Stimulated activated CD8-positive, alpha-beta memory T cell treated with anti-CD3 and anti-CD28 coated beads, Interleukin-12 subunit alpha, Interleukin-12 subunit beta, amount 100 ng/mL, for 24 hours (primary cell): ENCODE measurements at regions not wholly inside any gene's neighbourhood (a gene's known extent, or its start where the extent isn't known, plus 50 kb on each side); places are given as distances from the start of the nearest gene placed in this dataset.

Experiments
- DNase-seq: peaks from one replicate; pipeline ENCODE4 v3.0.0-alpha.2; 2020; ENCODE audit errors: extremely low read depth

GRCh38 chr5:99138911-99139310 lies 210.1 kb upstream of the CHD1 start:
- no peak for DNase-seq

GRCh38 chr5:99133921-99134320 lies 205.1 kb upstream of the CHD1 start:
- no peak for DNase-seq

GRCh38 chr5:99129768-99130501 lies 201.1 kb upstream of the CHD1 start:
- DNase-seq = no peak

- no peak for DNase-seq
Measured at GRCh38 chr5:99122976-99123375, 194.2 kb upstream of the CHD1 start.

GRCh38 chr5:99119326-99119725 lies 190.5 kb upstream of the CHD1 start:
- no peak for DNase-seq

- DNase-seq = no peak
Measured at GRCh38 chr5:99116526-99116925, 187.7 kb upstream of the CHD1 start.

- no peak for DNase-seq
Measured at GRCh38 chr5:99109894-99110293, 181.1 kb upstream of the CHD1 start.

- DNase-seq = no peak
Measured at GRCh38 chr5:99105216-99105615, 176.4 kb upstream of the CHD1 start.

GRCh38 chr5:99104538-99105132 lies 175.8 kb upstream of the CHD1 start:
- DNase-seq = no peak

GRCh38 chr5:99102073-99102697 lies 173.4 kb upstream of the CHD1 start:
- no peak for DNase-seq

- no peak for DNase-seq
Measured at GRCh38 chr5:99099691-99100090, 170.9 kb upstream of the CHD1 start.

GRCh38 chr5:99089822-99090549 lies 161.2 kb upstream of the CHD1 start:
- DNase-seq = no peak

GRCh38 chr5:99088309-99088708 lies 159.5 kb upstream of the CHD1 start:
- no peak for DNase-seq

GRCh38 chr5:99083197-99083596 lies 154.4 kb upstream of the CHD1 start:
- no peak for DNase-seq

- no peak for DNase-seq
Measured at GRCh38 chr5:99081711-99082110, 152.9 kb upstream of the CHD1 start.

- DNase-seq = no peak
Measured at GRCh38 chr5:99076723-99077640, 148.2 kb upstream of the CHD1 start.

GRCh38 chr5:99072846-99073245 lies 144.0 kb upstream of the CHD1 start:
- DNase-seq = no peak

GRCh38 chr5:99070822-99071221 lies 142.0 kb upstream of the CHD1 start:
- no peak for DNase-seq

- DNase-seq = no peak
Measured at GRCh38 chr5:99070362-99070761, 141.6 kb upstream of the CHD1 start.

GRCh38 chr5:99068944-99069650 lies 140.3 kb upstream of the CHD1 start:
- DNase-seq = no peak

- no peak for DNase-seq
Measured at GRCh38 chr5:99063737-99064136, 134.9 kb upstream of the CHD1 start.
